Breast epithelium (tissue), 4 donors: ENCODE measurements at regions not wholly inside any gene's neighbourhood (a gene's known extent, or its start where the extent isn't known, plus 50 kb on each side); places are given as distances from the start of the nearest gene placed in this dataset.
"Not testable (repeated sequence)": the region's sequence is repeated elsewhere in the genome, so short reads cannot be mapped to it uniquely, and the experiment has no call there.

Experiments
- DNase-seq, 2 donors: peaks; one replicate each; pipeline ENCODE4 v3.0.0-alpha.2; 2019; ENCODE audit warnings: low spot score in 2 of 2
- H3K27ac ChIP-seq, 2 donors: fragments of 200-600 bp; sonication (generic) in 1 of 2; one replicate each; pipeline ENCODE4 v1.5.1; 2016 to 2019; ENCODE audit warnings: mild to moderate bottlenecking in 1 of 2
- H3K27me3 ChIP-seq, 2 donors: fragments of 200-600 bp; sonication (generic) in 1 of 2; one replicate each; pipeline versions ENCODE4 v1.5.1 to v1.6.0; 2017 to 2019; ENCODE audit warnings: control low read depth in 1 of 2, mild to moderate bottlenecking in 1 of 2
- H3K36me3 ChIP-seq: fragments of 200-600 bp; one replicate; pipeline ENCODE4 v1.5.1; 2019
- H3K4me1 ChIP-seq, 2 donors: fragments of 200-600 bp; sonication (generic); one replicate each; pipeline ENCODE4 v1.5.1; 2016 to 2019; ENCODE audit warnings: control low read depth in 1 of 2
- H3K4me3 ChIP-seq, 3 donors: fragments of 200-600 bp; sonication (generic); 1 replicate in 2 of 3; 2 replicates in 1 of 3; pipeline ENCODE4 v1.5.1; 2016 to 2019; ENCODE audit warnings: mild to moderate bottlenecking in 3 of 3, moderate library complexity in 2 of 3
- H3K9me3 ChIP-seq, 2 donors: fragments of 200-600 bp; sonication (generic) in 1 of 2; one replicate each; pipeline ENCODE4 v1.5.1; 2016 to 2019; ENCODE audit warnings: control low read depth in 1 of 2
- POLR2A ChIP-seq: fragments of 450-650 bp; IDR thresholded peaks from one replicate; pipeline ENCODE4 v1.6.1; 2016; ENCODE audit warnings: antibody characterized with exemption, mild to moderate bottlenecking, moderate library complexity
- POLR2AphosphoS5 ChIP-seq, 3 donors: sonication (generic); formaldehyde crosslinking; IDR thresholded peaks; one replicate each; pipeline ENCODE4 v1.6.1; 2017; ENCODE audit warnings: antibody characterized with exemption in 3 of 3
- intact Hi-C: fragments of 100-400 bp; cut with DNase I; formaldehyde crosslinking; loops from one replicate; pipeline ENCODE4 v1.15.1; 2023; ENCODE audit warnings: low total_unique reads
- TF ChIP-seq, protein P1 (sequence below), 3 donors: fragments of 450-650 bp; IDR thresholded peaks; one replicate each; pipeline ENCODE4 v1.5.1; 2016 to 2017; ENCODE audit warnings: antibody characterized with exemption in 3 of 3, mild to moderate bottlenecking in 3 of 3, moderate library complexity in 3 of 3

DNA sequence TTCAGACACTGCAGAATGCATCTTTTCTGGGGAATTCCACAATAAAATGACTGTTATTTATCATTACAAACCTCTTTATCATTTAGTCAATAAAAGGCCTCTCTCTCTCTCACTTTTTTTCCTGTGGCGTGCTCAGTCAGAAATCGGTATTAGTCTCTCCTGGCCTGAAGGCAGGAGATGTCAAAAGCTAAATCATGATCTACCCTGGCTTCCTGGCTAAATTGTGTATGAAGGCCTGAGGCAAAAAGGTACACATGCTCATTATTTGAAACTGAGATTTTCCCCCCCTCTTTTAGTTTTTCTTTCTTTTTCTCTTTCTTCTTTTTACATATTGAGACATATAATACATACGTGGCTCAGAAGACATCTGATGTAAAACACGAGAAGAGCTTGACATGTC, 375.0 kb upstream of the SLC35B3 start:
- H3K27ac ChIP-seq = no peak overlapping the region
- DNase-seq = no peak
- no peaks in the 10 kb centered on the region for H3K27me3 ChIP-seq
- H3K4me1 ChIP-seq = no peaks in the 10 kb centered on the region
- TF ChIP-seq, protein P1, sequence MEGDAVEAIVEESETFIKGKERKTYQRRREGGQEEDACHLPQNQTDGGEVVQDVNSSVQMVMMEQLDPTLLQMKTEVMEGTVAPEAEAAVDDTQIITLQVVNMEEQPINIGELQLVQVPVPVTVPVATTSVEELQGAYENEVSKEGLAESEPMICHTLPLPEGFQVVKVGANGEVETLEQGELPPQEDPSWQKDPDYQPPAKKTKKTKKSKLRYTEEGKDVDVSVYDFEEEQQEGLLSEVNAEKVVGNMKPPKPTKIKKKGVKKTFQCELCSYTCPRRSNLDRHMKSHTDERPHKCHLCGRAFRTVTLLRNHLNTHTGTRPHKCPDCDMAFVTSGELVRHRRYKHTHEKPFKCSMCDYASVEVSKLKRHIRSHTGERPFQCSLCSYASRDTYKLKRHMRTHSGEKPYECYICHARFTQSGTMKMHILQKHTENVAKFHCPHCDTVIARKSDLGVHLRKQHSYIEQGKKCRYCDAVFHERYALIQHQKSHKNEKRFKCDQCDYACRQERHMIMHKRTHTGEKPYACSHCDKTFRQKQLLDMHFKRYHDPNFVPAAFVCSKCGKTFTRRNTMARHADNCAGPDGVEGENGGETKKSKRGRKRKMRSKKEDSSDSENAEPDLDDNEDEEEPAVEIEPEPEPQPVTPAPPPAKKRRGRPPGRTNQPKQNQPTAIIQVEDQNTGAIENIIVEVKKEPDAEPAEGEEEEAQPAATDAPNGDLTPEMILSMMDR (IDR thresholded peaks at IDR 0.05) = no peak
- intact Hi-C loops = no loop called here
- H3K9me3 ChIP-seq = no peaks in the 10 kb centered on the region
- no peaks in the 10 kb centered on the region for H3K36me3 ChIP-seq
- no peak overlapping the region for H3K4me3 ChIP-seq

- Histone ChIP-seq H3K4me1 (no peaks in the 10 kb centered on the region), H3K4me3 (no peak overlapping the region), H3K9me3 (no peaks in the 10 kb centered on the region), H3K27me3 (no peaks in the 10 kb centered on the region), H3K27ac (no peak overlapping the region), H3K36me3 (no peaks in the 10 kb centered on the region)
- intact Hi-C loops = no loop called here
- TF ChIP-seq POLR2A (no peak), POLR2AphosphoS5 (IDR thresholded peaks at IDR 0.05) (no peak)
- TF ChIP-seq, protein P1 (IDR thresholded peaks at IDR 0.05) = no peak
- DNase-seq = no peak
Measured at GRCh38 chr6:8809662-8810061, 374.3 kb upstream of the SLC35B3 start.

DNA sequence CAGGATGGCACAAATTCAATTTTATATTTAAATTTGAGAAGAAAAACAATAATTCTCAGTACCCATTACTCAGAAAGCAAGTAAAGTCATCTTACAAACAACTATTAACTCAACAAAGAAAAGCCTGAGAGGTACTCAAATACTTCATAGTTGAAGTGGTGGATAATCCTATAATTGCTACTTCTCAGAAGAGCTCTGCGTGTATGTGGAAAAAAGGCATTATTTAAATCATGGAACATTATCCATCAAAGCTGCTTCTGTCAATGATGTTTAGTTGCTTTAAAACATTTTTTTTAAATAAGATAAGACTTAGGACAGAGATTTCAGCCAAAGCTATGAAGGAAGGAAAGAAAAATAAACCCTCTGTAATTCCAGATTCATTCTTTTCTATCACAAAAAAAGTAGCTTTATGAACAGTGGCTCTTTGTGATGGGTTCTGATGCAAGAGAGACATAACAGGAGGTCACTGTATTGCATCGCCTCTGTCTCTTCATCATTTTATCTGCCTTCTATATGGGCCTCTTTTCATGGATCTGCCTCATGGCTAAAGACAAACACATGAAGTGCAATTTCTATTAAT, 367.9 kb upstream of the SLC35B3 start:
- no peaks in the 10 kb centered on the region for H3K4me1 ChIP-seq
- H3K9me3 ChIP-seq = no peaks in the 10 kb centered on the region
- no peak overlapping the region for H3K4me3 ChIP-seq
- intact Hi-C loops = no loop called here
- no peaks in the 10 kb centered on the region for H3K36me3 ChIP-seq
- TF ChIP-seq POLR2A (no peak), POLR2AphosphoS5 (IDR thresholded peaks at IDR 0.05) (no peak)
- TF ChIP-seq, protein P1 (IDR thresholded peaks at IDR 0.05) = no peak
- no peak overlapping the region for H3K27ac ChIP-seq
- H3K27me3 ChIP-seq = no peaks in the 10 kb centered on the region
- no peak for DNase-seq

- H3K4me1 ChIP-seq, H3K4me3 ChIP-seq, H3K27me3 ChIP-seq, H3K36me3 ChIP-seq, H3K9me3 ChIP-seq, H3K27ac ChIP-seq, DNase-seq, intact Hi-C loops: not testable (repeated sequence)
Measured at GRCh38 chr6:8802397-8802796, 367.1 kb upstream of the SLC35B3 start.

DNA sequence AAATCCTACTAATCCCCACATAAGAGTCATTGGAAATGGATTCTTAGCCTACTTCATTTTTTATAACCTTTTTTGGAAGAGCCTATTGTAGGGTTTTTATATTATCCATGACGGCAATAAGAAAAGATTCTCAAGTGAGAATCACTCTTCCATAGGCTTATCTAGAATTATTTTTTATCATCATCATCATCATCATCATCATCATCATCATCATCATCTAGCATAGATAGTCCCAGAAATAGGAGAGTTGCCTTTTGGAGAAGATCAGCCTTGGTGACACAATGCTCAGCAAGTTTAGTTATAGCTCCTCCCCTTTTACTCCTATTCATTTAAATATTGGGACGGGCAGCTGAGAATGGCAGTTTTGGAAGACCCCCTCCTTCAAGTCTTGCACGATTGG, 359.1 kb upstream of the SLC35B3 start:
- Histone ChIP-seq H3K4me3 (no peak overlapping the region), H3K4me1 (no peaks in the 10 kb centered on the region), H3K36me3 (no peaks in the 10 kb centered on the region), H3K27me3 (no peaks in the 10 kb centered on the region), H3K9me3 (no peaks in the 10 kb centered on the region), H3K27ac (no peak overlapping the region)
- TF ChIP-seq POLR2AphosphoS5 (IDR thresholded peaks at IDR 0.05) (no peak), POLR2A (no peak)
- TF ChIP-seq, protein P1 (IDR thresholded peaks at IDR 0.05) = no peak
- no peak for DNase-seq
- intact Hi-C loops = no loop called here

GRCh38 chr6:8789878-8790277, 354.5 kb upstream of the SLC35B3 start:
- Histone ChIP-seq H3K36me3 (no peaks in the 10 kb centered on the region), H3K27ac (no peak overlapping the region), H3K4me3 (no peak overlapping the region), H3K27me3 (no peaks in the 10 kb centered on the region), H3K9me3 (no peaks in the 10 kb centered on the region), H3K4me1 (no peaks in the 10 kb centered on the region)
- no peak for DNase-seq
- intact Hi-C loops = no loop called here
- TF ChIP-seq, protein P1 (IDR thresholded peaks at IDR 0.05) = no peak
- TF ChIP-seq POLR2AphosphoS5 (IDR thresholded peaks at IDR 0.05) (no peak), POLR2A (no peak)
